ENCODE measurements at regions not wholly inside any gene's neighbourhood (a gene's known extent, or its start where the extent isn't known, plus 50 kb on each side); places are given as distances from the start of the nearest gene placed in this dataset.
"Not testable (repeated sequence)": the region's sequence is repeated elsewhere in the genome, so short reads cannot be mapped to it uniquely, and the experiment has no call there.

GRCh38 chr9:10818206-10818605 lies 205.4 kb upstream of the PTPRD start:
- ATAC-seq (no peak), DNase-seq (ENCODE audit: low spot score) (no peak)

GRCh38 chr9:10835791-10836463 lies 223.1 kb upstream of the PTPRD start:
- no peak for ATAC-seq
- DNase-seq (ENCODE audit: low spot score): no peak

- DNase-seq (ENCODE audit: low spot score): no peak
- ATAC-seq: no peak
Observed at GRCh38 chr9:10843151-10843550, 230.3 kb upstream of the PTPRD start.

GRCh38 chr9:10855847-10856246 lies 243.0 kb upstream of the PTPRD start:
- DNase-seq (ENCODE audit: low spot score): no peak

GRCh38 chr9:10858817-10859216 lies 246.0 kb upstream of the PTPRD start:
- ATAC-seq (no peak), DNase-seq (ENCODE audit: low spot score) (no peak)

More at GRCh38 chr9:10855847-10856246, 243.0 kb upstream of the PTPRD start:
- ATAC-seq: peak; percentile 33

- no peak for DNase-seq (ENCODE audit: low spot score)
- ATAC-seq: no peak
Observed at GRCh38 chr9:10863476-10863875, 250.7 kb upstream of the PTPRD start.

- no peak for ATAC-seq
- no peak for DNase-seq (ENCODE audit: low spot score)
Observed at GRCh38 chr9:10867194-10867593, 254.4 kb upstream of the PTPRD start.

GRCh38 chr9:10869687-10870086 lies 256.9 kb upstream of the PTPRD start:
- DNase-seq (ENCODE audit: low spot score) (no peak), ATAC-seq (no peak)

GRCh38 chr9:10873999-10874398 lies 261.2 kb upstream of the PTPRD start:
- ATAC-seq: no peak
- no peak for DNase-seq (ENCODE audit: low spot score)

GRCh38 chr9:10875752-10876151 lies 262.9 kb upstream of the PTPRD start:
- ATAC-seq (no peak), DNase-seq (ENCODE audit: low spot score) (no peak)

- no peak for DNase-seq (ENCODE audit: low spot score)
- no peak for ATAC-seq
Observed at GRCh38 chr9:10876333-10876732, 263.5 kb upstream of the PTPRD start.

GRCh38 chr9:10890266-10890665 lies 277.5 kb upstream of the PTPRD start:
- not testable (repeated sequence) for DNase-seq (ENCODE audit: low spot score); ATAC-seq

GRCh38 chr9:10899509-10899908 lies 286.7 kb upstream of the PTPRD start:
- ATAC-seq (no peak), DNase-seq (ENCODE audit: low spot score) (no peak)

GRCh38 chr9:10903969-10904368 lies 291.2 kb upstream of the PTPRD start:
- no peak for DNase-seq (ENCODE audit: low spot score)
- no peak for ATAC-seq

- ATAC-seq: no peak
- DNase-seq (ENCODE audit: low spot score): no peak
Observed at GRCh38 chr9:10910779-10911178, 298.0 kb upstream of the PTPRD start.

- no peak for DNase-seq (ENCODE audit: low spot score)
- no peak for ATAC-seq
Observed at GRCh38 chr9:10911373-10911772, 298.6 kb upstream of the PTPRD start.

- no peak for ATAC-seq
Observed at GRCh38 chr9:10917001-10917400, 304.2 kb upstream of the PTPRD start.

GRCh38 chr9:10921671-10922070 lies 308.9 kb upstream of the PTPRD start:
- no peak for DNase-seq (ENCODE audit: low spot score)
- no peak for ATAC-seq

More at GRCh38 chr9:10917001-10917400, 304.2 kb upstream of the PTPRD start:
- DNase-seq (ENCODE audit: low spot score): no peak

GRCh38 chr9:10925896-10926295 lies 313.1 kb upstream of the PTPRD start:
- ATAC-seq (no peak), DNase-seq (ENCODE audit: low spot score) (no peak)

GRCh38 chr9:10928372-10928771 lies 315.6 kb upstream of the PTPRD start:
- ATAC-seq (no peak), DNase-seq (ENCODE audit: low spot score) (no peak)

GRCh38 chr9:10930081-10930480 lies 317.3 kb upstream of the PTPRD start:
- ATAC-seq: no peak

GRCh38 chr9:10946676-10947410 lies 334.0 kb upstream of the PTPRD start:
- ATAC-seq: no peak
- DNase-seq (ENCODE audit: low spot score): no peak

More at GRCh38 chr9:10930081-10930480, 317.3 kb upstream of the PTPRD start:
- DNase-seq (ENCODE audit: low spot score): no peak

All from left lobe of liver (tissue), 2 donors.